CD14-positive monocyte (primary cell): ENCODE measurements at regions not wholly inside any gene's neighbourhood (a gene's known extent, or its start where the extent isn't known, plus 50 kb on each side); places are given as distances from the start of the nearest gene placed in this dataset.

Experiments
- DNase-seq, 3 donors: peaks; one replicate each; pipeline ENCODE4 v3.0.0-alpha.2; 2011 to 2022
- H2AFZ ChIP-seq: 2 replicates; pipeline ENCODE4 v1.6.0; 2012; ENCODE audit warnings: mild to moderate bottlenecking, low read depth, low read length, inconsistent platforms; ENCODE audit not compliant: insufficient read depth, poor library complexity, severe bottlenecking
- H3K27ac ChIP-seq, 2 donors: 1 replicate in 1 of 2; 2 replicates in 1 of 2; pipeline ENCODE4 v1.5.1; 2012 to 2013; ENCODE audit warnings: low read length in 2 of 2, control low read depth in 1 of 2, inconsistent platforms in 1 of 2, low read depth in 1 of 2, mild to moderate bottlenecking in 1 of 2
- H3K27me3 ChIP-seq, 2 donors: one replicate each; pipeline versions ENCODE4 v1.6.0 to v1.6.1; 2011 to 2013; ENCODE audit warnings: low read length in 2 of 2; ENCODE audit not compliant: control insufficient read depth in 2 of 2, insufficient read depth in 2 of 2
- H3K36me3 ChIP-seq, 2 donors: replicated peaks in 1 of 2; 1 replicate in 1 of 2; 2 replicates in 1 of 2; pipeline versions ENCODE4 v1.5.1 to v1.6.1; 2012 to 2013; ENCODE audit warnings: low read length in 2 of 2, control low read depth in 1 of 2, inconsistent platforms in 1 of 2, mild to moderate bottlenecking in 1 of 2; ENCODE audit not compliant: insufficient read depth in 2 of 2, control insufficient read depth in 1 of 2
- H3K4me1 ChIP-seq, 2 donors: 1 replicate in 1 of 2; 2 replicates in 1 of 2; pipeline versions ENCODE4 v1.5.1 to v1.6.1; 2012 to 2013; ENCODE audit warnings: low read length in 2 of 2, control low read depth in 1 of 2, inconsistent platforms in 1 of 2, mild to moderate bottlenecking in 1 of 2, moderate library complexity in 1 of 2; ENCODE audit not compliant: insufficient read depth in 2 of 2, control insufficient read depth in 1 of 2
- H3K4me2 ChIP-seq: replicated peaks from 2 replicates; pipeline ENCODE3; 2012; ENCODE audit warnings: low read length, moderate library complexity, mild to moderate bottlenecking; ENCODE audit not compliant: poor library complexity, severe bottlenecking; ENCODE audit errors: extremely low read depth
- H3K4me3 ChIP-seq, 3 experiments: fragments of 200-600 bp in 1 of 3; sonication (generic) in 1 of 3; replicated peaks in 1 of 3; 1 replicate in 2 of 3; 2 replicates in 1 of 3; pipeline ENCODE4 v1.5.1; 2011 to 2013; ENCODE audit warnings: low read length in 3 of 3, mild to moderate bottlenecking in 3 of 3, control low read depth in 2 of 3, low read depth in 2 of 3, inconsistent platforms in 1 of 3, moderate library complexity in 1 of 3
- H3K79me2 ChIP-seq: 2 replicates; pipeline ENCODE4 v1.6.0; 2012; ENCODE audit warnings: mild to moderate bottlenecking, control low read depth, inconsistent platforms, low read length, moderate library complexity; ENCODE audit not compliant: insufficient read depth
- H3K9ac ChIP-seq: 2 replicates; pipeline ENCODE4 v1.6.0; 2017; ENCODE audit warnings: low read length, mild to moderate bottlenecking; ENCODE audit not compliant: insufficient read depth, poor library complexity, severe bottlenecking
- H3K9me3 ChIP-seq, 2 donors: replicated peaks in 1 of 2; 1 replicate in 1 of 2; 2 replicates in 1 of 2; pipeline versions ENCODE4 v1.5.1 to v1.6.1; 2012 to 2013; ENCODE audit warnings: low read length in 2 of 2, control low read depth in 1 of 2; ENCODE audit not compliant: control insufficient read depth in 1 of 2, insufficient read depth in 1 of 2
- H4K20me1 ChIP-seq: 2 replicates; pipeline ENCODE4 v1.6.0; 2012; ENCODE audit warnings: mild to moderate bottlenecking, low read length, control low read depth, moderate library complexity; ENCODE audit not compliant: insufficient read depth
- H3K27ac Mint-ChIP-seq, 7 donors: one replicate each; pipeline ENCODE4 v1.8.0; 2020; ENCODE audit warnings: mild to moderate bottlenecking in 7 of 7, mixed read lengths in 7 of 7, moderate library complexity in 6 of 7, inconsistent platforms in 2 of 7
- H3K27me3 Mint-ChIP-seq, 3 donors: one replicate each; pipeline ENCODE4 v1.8.0; 2021 to 2022; ENCODE audit warnings: low read depth in 3 of 3, mild to moderate bottlenecking in 3 of 3, mixed read lengths in 3 of 3, moderate library complexity in 3 of 3, inconsistent platforms in 1 of 3
- H3K36me3 Mint-ChIP-seq, 2 donors: one replicate each; pipeline ENCODE4 v1.8.0; 2020; ENCODE audit warnings: mixed read lengths in 2 of 2, inconsistent platforms in 1 of 2, mild to moderate bottlenecking in 1 of 2
- H3K4me1 Mint-ChIP-seq: one replicate; pipeline ENCODE4 v1.8.0; 2020; ENCODE audit warnings: mild to moderate bottlenecking, mixed read lengths
- H3K4me3 Mint-ChIP-seq, 2 donors: one replicate each; pipeline ENCODE4 v1.8.0; 2020; ENCODE audit warnings: mild to moderate bottlenecking in 2 of 2, mixed read lengths in 2 of 2, moderate library complexity in 1 of 2
- H3K9me3 Mint-ChIP-seq, 7 donors: one replicate each; pipeline ENCODE4 v1.8.0; 2020 to 2022; ENCODE audit warnings: mixed read lengths in 7 of 7, mild to moderate bottlenecking in 6 of 7, moderate library complexity in 6 of 7, inconsistent platforms in 2 of 7
- WGBS: methylation state at CpG from one replicate; pipeline ENCODE4 v1.1.5; 2013; ENCODE audit warnings: missing lambda C conversion rate; ENCODE audit not compliant: insufficient coverage; 5-methylcytosine and 5-hydroxymethylcytosine counted together
- intact Hi-C, 2 donors: fragments of 100-400 bp; cut with micrococcal nuclease; formaldehyde crosslinking; loops; one replicate each; pipeline versions ENCODE4 v1.15.0 to v1.15.1; 2023
- TF ChIP-seq, protein P1 (sequence below): fragments of 200-600 bp; IDR thresholded peaks from one replicate; pipeline ENCODE4 v1.8.0; 2022; ENCODE audit warnings: antibody characterized with exemption, mild to moderate bottlenecking

GRCh38 chr1:199696225-199696624 is 331.3 kb upstream of the NR5A2 start:
- H3K9me3 ChIP-seq: no peaks in the 10 kb centered on the region
- H3K4me3 Mint-ChIP-seq: no peak overlapping the region
- TF ChIP-seq, protein P1, sequence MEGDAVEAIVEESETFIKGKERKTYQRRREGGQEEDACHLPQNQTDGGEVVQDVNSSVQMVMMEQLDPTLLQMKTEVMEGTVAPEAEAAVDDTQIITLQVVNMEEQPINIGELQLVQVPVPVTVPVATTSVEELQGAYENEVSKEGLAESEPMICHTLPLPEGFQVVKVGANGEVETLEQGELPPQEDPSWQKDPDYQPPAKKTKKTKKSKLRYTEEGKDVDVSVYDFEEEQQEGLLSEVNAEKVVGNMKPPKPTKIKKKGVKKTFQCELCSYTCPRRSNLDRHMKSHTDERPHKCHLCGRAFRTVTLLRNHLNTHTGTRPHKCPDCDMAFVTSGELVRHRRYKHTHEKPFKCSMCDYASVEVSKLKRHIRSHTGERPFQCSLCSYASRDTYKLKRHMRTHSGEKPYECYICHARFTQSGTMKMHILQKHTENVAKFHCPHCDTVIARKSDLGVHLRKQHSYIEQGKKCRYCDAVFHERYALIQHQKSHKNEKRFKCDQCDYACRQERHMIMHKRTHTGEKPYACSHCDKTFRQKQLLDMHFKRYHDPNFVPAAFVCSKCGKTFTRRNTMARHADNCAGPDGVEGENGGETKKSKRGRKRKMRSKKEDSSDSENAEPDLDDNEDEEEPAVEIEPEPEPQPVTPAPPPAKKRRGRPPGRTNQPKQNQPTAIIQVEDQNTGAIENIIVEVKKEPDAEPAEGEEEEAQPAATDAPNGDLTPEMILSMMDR: no peak
- H3K36me3 ChIP-seq: no peaks in the 10 kb centered on the region
- peaks cover 11% of the 10 kb centered on the region in 2 donors for H3K4me1 ChIP-seq
- H3K36me3 Mint-ChIP-seq: no peaks in the 10 kb centered on the region
- H3K9me3 Mint-ChIP-seq: peaks cover 0 to 3% (median 2%) of the 10 kb centered on the region in 7 donors
- H3K27me3 ChIP-seq: no peaks in the 10 kb centered on the region
- intact Hi-C loops: no loop called here
- no peak for DNase-seq
- H3K4me1 Mint-ChIP-seq: peaks cover 18% of the 10 kb centered on the region
- no peak overlapping the region for H3K27ac ChIP-seq
- H3K4me3 ChIP-seq: no peak overlapping the region
- no peak overlapping the region for H2AFZ ChIP-seq
- no peaks in the 10 kb centered on the region for H4K20me1 ChIP-seq
- no peak overlapping the region for H3K4me2 ChIP-seq
- H3K79me2 ChIP-seq: no peaks in the 10 kb centered on the region
- H3K27ac Mint-ChIP-seq: no peak overlapping the region
- H3K9ac ChIP-seq: no peak overlapping the region
- peaks cover 0 to 2% (median 2%) of the 10 kb centered on the region in 3 donors for H3K27me3 Mint-ChIP-seq
- no CpG with 5 or more reads among the region's 2 CpGs for WGBS

- no peak for DNase-seq
- Mint-ChIP-seq H3K27ac (no peak overlapping the region), H3K36me3 (no peaks in the 10 kb centered on the region), H3K9me3 (peaks cover 0 to 3% (median 0%) of the 10 kb centered on the region in 7 donors), H3K27me3 (peaks cover 0 to 2% (median 2%) of the 10 kb centered on the region in 3 donors), H3K4me3 (no peak overlapping the region), H3K4me1 (peaks cover 12% of the 10 kb centered on the region)
- peaks cover 0 to 6% of the 10 kb centered on the region in 2 donors for H3K4me1 ChIP-seq
- H3K4me2 ChIP-seq: no peak overlapping the region
- no peaks in the 10 kb centered on the region for H3K9me3 ChIP-seq
- H3K4me3 ChIP-seq: no peak overlapping the region
- intact Hi-C loops: no loop called here
- H3K79me2 ChIP-seq: no peaks in the 10 kb centered on the region
- H3K27ac ChIP-seq: no peak overlapping the region
- no peaks in the 10 kb centered on the region for H3K27me3 ChIP-seq
- H3K36me3 ChIP-seq: no peaks in the 10 kb centered on the region
- no peaks in the 10 kb centered on the region for H4K20me1 ChIP-seq
- TF ChIP-seq, protein P1: no peak
- H3K9ac ChIP-seq: no peak overlapping the region
- H2AFZ ChIP-seq: no peak overlapping the region
Observed at GRCh38 chr1:199698222-199698621, 329.3 kb upstream of the NR5A2 start.
